GM12801 (cell line): ENCODE measurements at regions not wholly inside any gene's neighbourhood (a gene's known extent, or its start where the extent isn't known, plus 50 kb on each side); places are given as distances from the start of the nearest gene placed in this dataset.

Experiments used
- TF ChIP-seq, protein P1 (sequence below): IDR thresholded peaks from one replicate; pipeline ENCODE4 v1.5.1; 2011; ENCODE audit warnings: control low read depth; ENCODE audit not compliant: insufficient read length; ENCODE audit errors: extremely low read depth

DNA sequence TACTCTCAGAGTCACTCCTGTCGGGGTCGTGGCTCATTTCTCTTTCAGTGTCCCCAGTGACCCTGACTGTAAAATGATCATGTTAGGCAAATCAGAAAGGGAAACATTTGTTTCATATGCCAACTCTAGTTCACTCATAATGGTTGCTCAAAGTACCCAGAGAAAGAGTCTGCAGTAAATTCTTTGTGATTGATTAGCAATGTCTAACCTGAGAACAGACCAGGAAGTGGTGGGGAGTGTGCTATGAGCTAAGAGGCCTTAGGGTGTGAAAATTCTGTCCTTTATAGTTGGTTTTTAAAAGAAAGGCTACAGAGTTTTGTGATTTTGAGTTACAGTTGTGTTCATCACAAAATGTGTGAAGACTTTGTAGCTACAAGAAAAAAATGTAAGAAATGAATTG lies 108.9 kb downstream of the EDEM1 start:
- TF ChIP-seq, protein P1, sequence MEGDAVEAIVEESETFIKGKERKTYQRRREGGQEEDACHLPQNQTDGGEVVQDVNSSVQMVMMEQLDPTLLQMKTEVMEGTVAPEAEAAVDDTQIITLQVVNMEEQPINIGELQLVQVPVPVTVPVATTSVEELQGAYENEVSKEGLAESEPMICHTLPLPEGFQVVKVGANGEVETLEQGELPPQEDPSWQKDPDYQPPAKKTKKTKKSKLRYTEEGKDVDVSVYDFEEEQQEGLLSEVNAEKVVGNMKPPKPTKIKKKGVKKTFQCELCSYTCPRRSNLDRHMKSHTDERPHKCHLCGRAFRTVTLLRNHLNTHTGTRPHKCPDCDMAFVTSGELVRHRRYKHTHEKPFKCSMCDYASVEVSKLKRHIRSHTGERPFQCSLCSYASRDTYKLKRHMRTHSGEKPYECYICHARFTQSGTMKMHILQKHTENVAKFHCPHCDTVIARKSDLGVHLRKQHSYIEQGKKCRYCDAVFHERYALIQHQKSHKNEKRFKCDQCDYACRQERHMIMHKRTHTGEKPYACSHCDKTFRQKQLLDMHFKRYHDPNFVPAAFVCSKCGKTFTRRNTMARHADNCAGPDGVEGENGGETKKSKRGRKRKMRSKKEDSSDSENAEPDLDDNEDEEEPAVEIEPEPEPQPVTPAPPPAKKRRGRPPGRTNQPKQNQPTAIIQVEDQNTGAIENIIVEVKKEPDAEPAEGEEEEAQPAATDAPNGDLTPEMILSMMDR: no peak

DNA sequence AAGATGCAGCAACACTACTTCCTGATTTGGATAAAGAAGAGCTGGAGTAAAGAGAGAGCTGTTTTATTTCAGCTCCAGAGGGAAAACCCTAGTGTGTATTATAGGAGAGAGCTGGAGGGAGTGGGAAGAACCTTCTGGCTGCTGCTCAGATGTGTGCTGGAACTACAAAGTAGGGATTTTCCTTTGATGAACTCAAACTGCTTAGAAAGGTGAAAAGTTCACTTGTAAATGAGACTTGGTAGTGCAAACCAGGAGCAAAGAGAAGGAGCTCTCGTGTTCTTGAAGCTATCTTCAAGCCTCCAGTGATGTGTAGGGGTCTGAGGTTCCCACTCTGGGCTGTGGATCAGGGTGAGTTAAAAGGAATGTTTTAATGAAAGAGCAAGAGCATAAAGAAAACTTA lies 110.4 kb downstream of the EDEM1 start:
- TF ChIP-seq, protein P1: no peak

DNA sequence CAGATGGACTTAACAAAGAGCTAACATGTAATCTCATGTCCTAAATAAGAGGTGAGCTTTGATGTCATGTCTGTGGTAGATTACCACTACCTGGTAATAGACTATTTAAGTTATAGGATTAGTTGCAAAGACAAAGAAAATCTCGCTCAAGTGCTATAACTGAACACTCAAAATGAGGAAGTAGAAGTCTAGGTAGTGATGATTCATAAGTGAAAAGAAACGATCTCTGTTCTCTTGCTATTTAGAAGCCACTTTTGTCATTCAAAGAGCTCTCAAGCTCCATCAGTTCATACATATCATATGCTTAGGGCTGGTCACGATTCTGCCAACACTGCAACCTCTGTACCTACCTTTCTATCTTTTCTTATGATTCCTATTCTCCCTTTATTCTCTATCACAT lies 110.9 kb downstream of the EDEM1 start:
- TF ChIP-seq, protein P1: no peak

DNA sequence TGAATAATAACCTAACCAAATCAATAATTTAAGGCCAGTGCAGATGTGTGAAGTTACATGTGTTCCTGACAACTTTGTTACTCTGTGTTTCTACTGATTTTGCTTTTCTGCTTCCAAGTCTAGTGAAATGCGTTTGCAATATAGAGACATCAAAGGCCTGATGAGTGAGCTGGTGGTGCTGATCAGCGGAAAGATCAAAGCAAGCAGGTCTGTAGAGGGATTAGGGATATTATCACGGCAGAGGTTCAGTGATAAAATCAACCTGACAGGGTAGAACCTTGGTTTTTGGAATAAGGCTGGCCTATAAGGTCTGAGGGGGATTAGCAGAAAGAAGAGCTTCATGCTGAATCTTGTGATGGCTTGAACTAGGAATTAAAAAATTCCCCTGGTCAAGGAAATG lies 111.7 kb downstream of the EDEM1 start:
- TF ChIP-seq, protein P1: no peak

DNA sequence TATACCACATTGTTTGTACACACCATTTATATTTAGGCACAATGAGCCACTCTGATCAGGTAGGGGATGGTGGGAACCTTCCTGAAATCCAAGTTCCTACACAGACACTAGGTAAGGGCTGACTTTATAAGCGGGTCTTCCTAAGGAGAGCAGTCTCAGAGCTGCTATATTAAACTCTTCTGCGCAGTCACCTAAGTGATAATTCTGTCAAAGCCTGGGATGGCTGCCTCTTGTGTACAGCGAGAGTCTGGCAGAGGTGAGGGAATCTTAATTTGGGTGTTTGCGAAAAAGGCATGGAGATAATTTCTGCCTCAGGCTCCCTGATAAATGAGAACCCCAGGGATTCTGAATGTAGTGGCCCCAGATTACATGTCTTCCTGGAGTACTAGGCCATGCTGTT lies 113.1 kb downstream of the EDEM1 start:
- TF ChIP-seq, protein P1: no peak

DNA sequence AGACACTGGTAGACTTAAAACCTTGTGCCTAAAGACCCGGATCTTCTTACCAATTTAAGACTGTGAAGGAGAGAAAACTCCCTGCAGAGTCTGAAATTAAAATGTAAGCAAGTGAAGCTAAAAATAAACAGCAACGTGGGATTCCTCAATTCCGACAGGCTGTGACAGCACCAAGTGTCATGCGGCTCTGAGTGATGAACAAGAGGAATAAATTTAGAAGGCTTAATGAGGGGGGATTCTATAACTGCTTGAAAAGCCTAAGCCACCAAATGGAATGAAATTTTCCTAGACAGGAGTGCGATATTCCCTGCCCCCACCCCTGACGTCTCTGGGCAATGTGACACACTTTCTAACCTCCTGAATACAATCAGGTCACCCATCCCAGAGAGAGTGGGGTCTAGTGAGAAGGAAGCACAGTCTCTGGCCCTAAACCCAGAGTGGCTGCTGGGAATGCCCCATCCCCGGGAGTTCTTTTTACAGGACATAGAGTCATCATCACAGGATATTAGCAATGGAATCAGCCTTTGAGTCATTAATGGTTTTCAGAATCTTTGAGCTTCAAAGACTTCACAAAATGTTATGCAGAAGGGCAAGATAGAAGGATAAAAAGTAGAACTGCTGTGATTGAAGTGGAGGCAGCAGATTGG lies 114.3 kb downstream of the EDEM1 start:
- TF ChIP-seq, protein P1: no peak

DNA sequence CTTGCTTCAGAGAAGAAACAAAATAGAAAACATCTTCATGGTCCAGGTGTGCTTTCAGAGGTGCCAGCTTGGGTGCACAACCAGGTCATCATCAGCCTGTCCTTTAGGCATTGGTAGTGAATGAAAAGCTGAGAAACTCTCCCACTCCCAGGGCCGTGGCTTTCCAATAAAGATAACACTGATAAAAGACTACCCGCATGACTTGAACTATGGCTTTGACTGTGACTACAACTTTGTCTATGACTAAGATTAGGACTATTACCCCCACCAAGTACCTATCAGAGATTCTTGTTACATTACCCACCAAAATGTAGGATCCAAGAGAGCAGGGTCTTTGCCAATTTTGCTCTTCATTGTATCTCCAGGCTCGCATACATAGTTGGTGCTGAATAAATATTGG lies 115.2 kb downstream of the EDEM1 start:
- TF ChIP-seq, protein P1: no peak
